Liver (tissue), 3 donors: ENCODE measurements at regions not wholly inside any gene's neighbourhood (a gene's known extent, or its start where the extent isn't known, plus 50 kb on each side); places are given as distances from the start of the nearest gene placed in this dataset.

Experiments used
- CTCF ChIP-seq: fragments of 150-350 bp; IDR thresholded peaks from 2 replicates; pipeline ENCODE4 v1.5.1; 2017; ENCODE audit warnings: improper control_type of control experiment, low read depth, low read length; ENCODE audit not compliant: missing input control
- EGR1 ChIP-seq, 2 donors: IDR thresholded peaks; 2 replicates each; pipeline ENCODE4 v1.6.1; 2016 to 2018; ENCODE audit warnings: antibody characterized with exemption in 2 of 2, low read depth in 2 of 2
- MAX ChIP-seq: IDR thresholded peaks from 2 replicates; pipeline ENCODE4 v1.6.1; 2016; ENCODE audit warnings: antibody characterized with exemption
- REST ChIP-seq: IDR thresholded peaks from 2 replicates; pipeline ENCODE4 v1.6.1; 2016; ENCODE audit warnings: antibody characterized with exemption, mild to moderate bottlenecking
- RXRA ChIP-seq, 2 donors: IDR thresholded peaks; 2 replicates each; pipeline ENCODE4 v1.6.1; 2017 to 2018; ENCODE audit warnings: antibody characterized with exemption in 2 of 2, mild to moderate bottlenecking in 1 of 2
- donor health status: healthy.
- donor health status: healthy.

GRCh38 chr6:44593539-44593944, 206.0 kb downstream of the CDC5L start:
- TF ChIP-seq EGR1 (IDR thresholded peaks at IDR 0.05; ENCODE audit: low read depth in 2 of 2) (no peak), CTCF (peak; percentile 35), REST (no peak), RXRA (IDR thresholded peaks at IDR 0.05) (no peak), MAX (no peak)
